NCI-H1436 (cell line): ENCODE measurements at regions not wholly inside any gene's neighbourhood (a gene's known extent, or its start where the extent isn't known, plus 50 kb on each side); places are given as distances from the start of the nearest gene placed in this dataset.

ENCODE experiments used
- DNase-seq: peaks from one replicate; lab custom pipeline; 2025; lab: John Stamatoyannopoulos, UW

- DNase-seq = no peak
Observed at GRCh38 chr11:80157447-80157846, 716.6 kb upstream of the TENM4 start.

GRCh38 chr11:80156062-80156461, 715.2 kb upstream of the TENM4 start:
- DNase-seq = no peak

- DNase-seq = no peak
Observed at GRCh38 chr11:80155412-80156017, 714.7 kb upstream of the TENM4 start.

GRCh38 chr11:80146232-80146631, 705.4 kb upstream of the TENM4 start:
- DNase-seq = no peak

GRCh38 chr11:80144897-80145594, 704.2 kb upstream of the TENM4 start:
- DNase-seq = no peak

GRCh38 chr11:80136991-80137390, 696.2 kb upstream of the TENM4 start:
- no peak for DNase-seq

- DNase-seq = no peak
Observed at GRCh38 chr11:80129396-80129795, 688.6 kb upstream of the TENM4 start.

- no peak for DNase-seq
Observed at GRCh38 chr11:80122211-80122610, 681.4 kb upstream of the TENM4 start.

GRCh38 chr11:80118073-80118472, 677.2 kb upstream of the TENM4 start:
- no peak for DNase-seq

GRCh38 chr11:80116796-80117195, 676.0 kb upstream of the TENM4 start:
- no peak for DNase-seq

- DNase-seq = no peak
Observed at GRCh38 chr11:80109652-80110051, 668.8 kb upstream of the TENM4 start.

- DNase-seq = no peak
Observed at GRCh38 chr11:80109031-80109430, 668.2 kb upstream of the TENM4 start.

- DNase-seq = no peak
Observed at GRCh38 chr11:80107415-80107814, 666.6 kb upstream of the TENM4 start.

GRCh38 chr11:80104191-80104590, 663.4 kb upstream of the TENM4 start:
- no peak for DNase-seq

GRCh38 chr11:80103142-80103859, 662.5 kb upstream of the TENM4 start:
- DNase-seq = no peak

- no peak for DNase-seq
Observed at GRCh38 chr11:80097146-80097545, 656.3 kb upstream of the TENM4 start.

GRCh38 chr11:80096736-80097135, 655.9 kb upstream of the TENM4 start:
- no peak for DNase-seq

GRCh38 chr11:80086496-80087055, 645.7 kb upstream of the TENM4 start:
- no peak for DNase-seq

GRCh38 chr11:80085563-80085962, 644.7 kb upstream of the TENM4 start:
- no peak for DNase-seq

- DNase-seq = no peak
Observed at GRCh38 chr11:80084608-80085007, 643.8 kb upstream of the TENM4 start.

- no peak for DNase-seq
Observed at GRCh38 chr11:80083531-80083951, 642.7 kb upstream of the TENM4 start.

- DNase-seq = no peak
Observed at GRCh38 chr11:80082406-80082805, 641.6 kb upstream of the TENM4 start.

GRCh38 chr11:80077113-80077512, 636.3 kb upstream of the TENM4 start:
- no peak for DNase-seq
